ENCODE measurements at regions not wholly inside any gene's neighbourhood (a gene's known extent, or its start where the extent isn't known, plus 50 kb on each side); places are given as distances from the start of the nearest gene placed in this dataset.
"Not testable (repeated sequence)": the region's sequence is repeated elsewhere in the genome, so short reads cannot be mapped to it uniquely, and the experiment has no call there.

DNA sequence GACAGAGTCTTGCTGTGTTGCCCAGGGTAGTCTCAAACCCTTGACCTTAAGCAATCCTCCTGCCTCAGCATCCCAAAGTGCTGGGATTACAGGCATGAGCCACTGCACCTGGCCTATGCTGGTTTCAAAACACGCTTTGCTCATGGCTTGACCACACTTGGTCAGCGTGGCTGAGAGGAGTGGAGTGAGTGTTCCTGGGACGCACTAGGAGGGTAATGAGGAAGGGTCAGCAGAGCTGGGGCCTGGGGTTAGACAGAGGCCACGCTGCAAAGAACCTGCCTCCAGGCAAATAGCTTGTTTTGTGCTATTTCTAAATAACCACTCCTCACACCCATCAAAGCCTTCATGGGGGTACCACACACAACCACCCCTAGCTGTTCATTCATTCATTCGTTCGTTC is 77.9 kb upstream of the TOX2 start:
- DNase-seq: no peak

DNA sequence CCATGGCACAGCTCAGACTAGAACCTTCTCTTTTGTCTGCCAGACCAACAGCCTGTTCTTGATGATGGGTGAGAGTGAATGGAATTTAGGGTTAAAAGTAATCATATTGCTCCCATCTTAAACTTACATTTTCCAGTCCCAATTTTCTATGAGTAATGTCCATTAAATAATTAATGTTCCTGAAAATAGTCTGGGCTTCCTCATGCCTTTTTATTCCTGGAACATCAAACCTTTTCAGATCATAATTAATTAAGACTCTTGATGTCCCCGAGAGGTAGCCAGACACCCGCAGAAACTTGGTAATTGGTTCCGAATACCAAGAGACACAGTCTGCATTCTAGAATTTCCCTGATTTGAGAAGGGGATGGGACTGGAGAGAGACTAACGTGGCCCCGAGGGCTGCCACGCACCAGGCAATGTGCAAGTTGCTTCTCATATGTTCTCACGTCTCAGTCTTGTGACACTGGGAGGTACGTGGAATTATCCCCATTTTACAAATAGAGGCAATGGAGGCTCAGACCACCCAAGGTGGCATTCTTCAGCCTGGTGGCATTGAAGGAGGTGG is 78.6 kb upstream of the TOX2 start:
- no peak for DNase-seq

DNA sequence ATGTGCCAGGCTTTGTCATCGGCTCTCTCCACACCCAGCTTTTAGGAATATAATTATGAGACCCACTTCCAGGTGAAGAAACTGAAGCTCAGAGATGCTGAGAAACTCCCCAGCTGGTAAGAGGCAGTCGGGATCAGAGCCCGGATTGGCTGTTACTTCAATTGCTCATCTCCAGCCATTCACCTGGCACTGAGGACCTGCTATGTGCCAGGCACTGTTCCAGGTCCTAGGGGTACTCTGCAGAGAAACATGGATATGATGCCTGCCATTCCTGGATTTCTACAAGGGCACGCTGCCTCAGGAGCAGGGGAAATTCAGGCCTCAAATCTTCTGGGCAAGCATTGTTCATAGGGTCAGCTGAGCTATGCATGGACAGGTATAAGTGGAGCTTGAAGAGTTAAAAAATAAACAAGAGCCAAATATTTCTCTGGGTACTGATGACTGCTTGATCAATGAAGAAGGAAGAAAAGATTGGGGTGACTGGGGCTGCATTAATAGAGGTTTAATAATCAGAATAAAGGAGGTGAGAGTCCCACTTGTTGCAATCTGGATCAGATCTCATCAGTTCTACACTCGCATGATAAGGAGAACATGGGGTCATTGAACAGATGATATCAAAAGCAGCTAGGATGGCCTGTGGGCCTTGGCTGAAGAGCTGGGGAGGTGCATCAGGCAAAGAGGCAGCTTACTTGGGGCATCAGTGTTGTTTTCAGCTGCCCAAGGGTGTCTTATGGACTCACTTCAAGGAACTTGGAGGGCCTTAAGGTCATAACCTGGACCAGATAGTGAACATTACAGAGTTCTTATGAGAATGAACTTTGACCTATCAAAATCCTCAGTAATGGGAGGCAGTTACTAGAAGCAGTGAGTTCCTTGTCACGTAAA is 80.9 kb upstream of the TOX2 start:
- no peak for DNase-seq

DNA sequence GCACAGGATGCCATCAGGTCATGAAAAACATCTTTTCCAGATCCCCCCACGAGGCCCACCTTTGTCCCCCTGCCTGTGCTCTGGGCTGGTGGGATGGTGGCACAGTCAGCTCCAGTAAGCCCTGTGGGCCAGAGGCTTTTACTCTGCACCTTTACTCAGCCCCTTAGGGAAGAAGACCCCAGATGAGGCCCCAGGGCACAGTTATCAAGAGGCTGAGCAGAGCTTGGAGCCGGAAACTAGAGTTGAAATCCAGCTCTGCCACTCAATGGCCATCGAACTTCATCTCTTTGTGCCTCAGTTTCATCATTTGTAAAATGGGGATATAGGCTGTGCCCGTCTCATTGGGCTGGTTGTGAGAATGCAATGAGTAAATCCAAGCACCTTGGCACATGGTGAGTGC is 81.7 kb upstream of the TOX2 start:
- DNase-seq: no peak

DNA sequence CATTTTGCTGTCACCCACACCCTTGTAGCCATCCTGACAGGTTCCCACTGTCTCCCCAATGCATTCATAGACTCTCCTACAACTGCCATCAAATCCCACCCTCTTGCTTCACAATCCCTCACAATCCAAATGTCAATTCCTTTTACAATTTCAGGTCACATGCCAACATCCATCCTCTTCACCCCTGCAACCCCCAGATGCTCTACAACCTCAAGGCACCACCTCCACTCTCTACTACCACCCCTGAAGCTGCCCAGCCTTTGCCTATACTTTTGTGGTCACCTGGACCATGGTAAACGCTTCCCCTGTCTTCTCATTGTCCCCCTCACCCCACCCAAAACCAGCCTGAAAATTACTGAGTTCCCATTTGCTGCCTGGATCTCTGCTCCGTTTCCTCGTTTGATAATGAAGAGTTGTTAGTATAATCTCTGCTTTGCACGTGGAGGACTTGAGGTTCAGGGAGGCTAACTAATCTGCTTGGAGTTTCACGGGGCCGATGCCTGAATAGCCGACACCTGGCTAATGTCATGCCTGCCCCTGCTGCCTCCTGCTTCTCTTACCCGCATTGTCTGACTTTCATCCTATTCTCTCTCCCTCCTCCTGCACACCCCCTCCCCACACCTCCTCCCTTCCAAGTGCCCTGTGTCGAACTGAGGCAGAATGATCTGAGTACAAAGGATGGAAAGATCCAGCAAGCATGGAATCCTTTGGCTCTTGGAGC is 82.4 kb upstream of the TOX2 start:
- DNase-seq: no peak

DNA sequence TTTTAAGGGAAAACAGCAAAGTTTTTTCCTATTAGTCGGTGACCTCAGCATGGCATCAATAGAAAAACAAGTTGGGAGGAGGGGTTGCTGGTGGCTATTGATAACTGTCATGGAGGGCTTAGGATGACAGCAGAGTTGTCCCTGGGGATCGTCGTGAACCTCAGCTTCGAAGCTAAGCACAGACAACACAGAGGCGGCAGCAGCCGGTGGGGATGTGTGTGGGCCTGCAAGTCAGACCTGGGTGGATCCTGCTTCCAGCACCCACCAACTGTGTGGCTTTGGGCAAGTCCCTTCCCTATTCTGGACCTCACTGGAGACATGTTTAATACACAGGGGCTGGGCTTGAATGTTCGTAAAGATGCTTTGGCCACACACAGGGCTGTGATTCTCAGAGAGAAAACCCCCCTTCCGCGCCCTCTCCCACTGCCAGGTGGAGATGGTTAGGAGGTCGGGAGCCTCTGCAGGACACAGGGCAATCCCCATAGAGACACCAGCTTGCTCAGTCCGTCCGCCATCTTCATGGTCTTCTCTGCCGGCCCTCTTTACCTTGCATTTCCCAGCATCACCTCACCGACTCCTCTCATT is 83.1 kb upstream of the TOX2 start:
- no peak for DNase-seq

DNA sequence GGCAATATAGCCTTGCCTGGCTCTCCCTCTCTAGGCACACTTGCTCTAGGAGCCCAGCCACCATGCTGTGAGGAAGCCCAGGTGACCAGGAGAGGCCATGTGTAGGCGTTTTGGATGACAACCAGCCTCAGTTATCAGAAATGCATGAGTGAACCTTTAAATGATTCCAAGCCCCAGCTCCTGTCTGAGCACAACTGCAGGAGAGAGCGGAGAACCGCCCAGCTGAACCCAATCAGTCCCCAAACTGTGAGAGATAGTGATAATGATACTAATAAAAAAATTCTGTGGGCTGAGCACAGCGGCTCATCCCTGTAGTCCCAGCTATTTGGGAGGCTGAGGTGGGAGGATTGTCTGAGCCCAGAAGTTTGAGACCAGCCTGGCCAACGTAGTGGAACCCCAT is 83.8 kb upstream of the TOX2 start:
- no peak for DNase-seq

DNA sequence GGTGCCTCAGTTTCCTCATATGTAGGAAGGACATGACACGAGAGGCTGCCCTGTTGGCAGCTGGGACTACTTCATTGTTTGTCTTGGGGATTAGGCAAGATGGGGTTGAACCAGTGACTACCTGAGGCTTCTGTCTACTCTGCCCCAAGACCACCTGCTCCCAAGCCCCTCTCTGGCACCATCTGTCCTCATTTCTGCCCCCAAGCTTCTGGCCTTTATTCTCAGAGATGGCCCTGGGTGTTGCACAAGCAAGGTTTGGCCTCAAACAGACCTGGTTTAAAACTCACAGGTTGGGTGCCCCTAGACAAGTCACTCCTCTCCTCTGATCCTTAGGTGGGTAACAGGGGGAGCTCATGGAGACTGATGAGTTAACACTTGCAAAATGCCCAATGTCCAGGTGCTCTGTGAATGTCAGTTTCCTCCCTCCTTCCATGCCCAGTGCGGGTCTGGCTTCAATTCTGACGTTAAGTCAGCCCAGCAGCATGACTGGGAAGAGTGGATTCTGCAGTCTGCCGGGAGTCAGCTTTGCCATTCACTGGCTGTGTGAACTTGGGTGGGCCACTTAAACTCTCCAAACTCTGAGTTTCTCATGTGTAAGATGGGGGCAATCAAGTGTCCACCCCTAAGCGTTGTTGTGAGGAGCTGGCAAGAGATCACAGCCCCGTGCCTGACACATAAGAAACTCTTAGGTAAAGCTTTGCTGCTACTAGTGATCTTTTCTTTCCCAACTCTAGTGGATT is 84.5 kb upstream of the TOX2 start:
- no peak for DNase-seq

DNA sequence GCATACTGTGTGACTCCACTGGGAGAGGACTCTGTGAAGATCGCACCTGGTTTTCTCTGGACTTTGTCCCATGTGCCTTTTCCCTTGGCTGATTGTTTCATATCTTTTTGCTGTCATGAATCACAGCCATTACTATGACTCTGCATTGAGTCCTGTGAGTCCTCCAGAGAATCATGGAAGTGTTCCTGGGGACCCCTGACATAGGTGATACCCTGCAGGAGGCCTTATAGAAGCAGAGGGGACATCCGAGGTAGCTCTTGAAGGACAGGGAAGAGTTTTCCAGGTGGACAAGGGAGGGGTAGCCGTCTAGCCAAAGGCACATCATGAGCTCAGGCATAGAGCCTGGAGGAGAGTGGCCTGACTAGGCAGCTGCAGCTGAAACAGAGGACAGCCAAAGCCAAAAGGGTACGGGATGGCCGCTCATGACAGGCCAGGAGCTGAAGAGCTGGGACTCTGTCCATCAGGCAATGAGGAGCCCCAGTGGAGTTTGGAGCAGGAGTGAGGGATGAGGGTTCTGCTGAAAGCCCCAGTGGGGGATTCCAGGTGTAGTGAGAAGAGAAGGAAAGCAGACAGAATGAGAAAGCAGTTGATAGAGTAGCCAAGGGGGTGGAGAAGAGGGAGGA is 86.6 kb upstream of the TOX2 start:
- no peak for DNase-seq

DNA sequence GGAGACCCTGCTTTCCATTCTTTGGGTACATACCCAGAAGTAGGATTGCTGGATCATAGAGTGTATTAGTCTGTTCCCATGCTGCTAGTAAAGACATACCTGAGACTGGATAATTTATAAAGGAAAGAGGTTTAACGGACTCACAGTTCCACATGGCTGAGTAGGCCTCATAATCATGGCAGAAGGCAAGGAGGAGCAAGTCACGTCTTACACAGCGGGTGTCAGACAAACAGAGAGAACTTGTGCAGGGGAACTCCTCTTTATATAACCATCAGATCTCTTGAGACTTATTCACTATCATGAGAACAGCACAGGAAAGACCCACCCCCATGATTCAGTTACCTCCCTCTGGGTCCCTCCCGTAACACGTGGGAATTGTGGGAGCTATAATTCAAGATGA is 87.7 kb upstream of the TOX2 start:
- DNase-seq: not testable (repeated sequence)

DNA sequence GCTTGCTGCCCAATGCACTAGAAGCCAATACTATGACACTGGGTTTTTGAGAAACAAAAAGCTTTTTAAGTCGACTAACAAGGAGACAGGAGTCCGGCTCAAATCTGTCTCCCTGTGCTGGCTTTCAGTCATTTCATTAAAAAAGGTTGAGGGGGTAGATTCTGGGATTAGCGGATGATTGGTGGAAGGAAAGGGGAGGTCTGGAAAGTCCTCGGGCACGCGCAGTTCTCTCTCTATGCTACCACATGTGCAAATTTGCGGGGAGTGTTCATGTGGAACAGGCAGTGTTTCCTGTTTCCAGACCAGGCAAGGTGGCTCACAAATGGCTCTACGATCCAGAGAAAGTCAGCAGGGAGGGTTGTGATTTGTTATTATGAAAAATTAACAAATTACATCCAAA is 89.1 kb upstream of the TOX2 start:
- no peak for DNase-seq

DNA sequence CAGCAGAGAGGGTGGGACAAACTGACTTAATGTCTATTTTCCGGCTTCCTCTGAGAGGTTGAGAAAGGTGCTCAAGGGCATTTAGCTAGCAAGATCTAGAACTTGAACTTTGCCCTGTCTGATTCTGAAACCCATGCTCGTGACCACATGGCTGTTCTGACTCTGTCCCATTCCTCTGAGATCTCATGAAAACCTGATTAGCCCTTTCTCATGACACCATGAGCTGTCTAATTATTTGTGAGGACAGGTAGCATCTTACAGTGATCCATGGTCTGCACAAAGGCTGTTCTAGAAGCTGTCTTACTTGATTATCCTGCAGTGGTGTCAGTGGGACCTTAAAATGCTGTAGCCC is 89.6 kb upstream of the TOX2 start:
- no peak for DNase-seq

DNA sequence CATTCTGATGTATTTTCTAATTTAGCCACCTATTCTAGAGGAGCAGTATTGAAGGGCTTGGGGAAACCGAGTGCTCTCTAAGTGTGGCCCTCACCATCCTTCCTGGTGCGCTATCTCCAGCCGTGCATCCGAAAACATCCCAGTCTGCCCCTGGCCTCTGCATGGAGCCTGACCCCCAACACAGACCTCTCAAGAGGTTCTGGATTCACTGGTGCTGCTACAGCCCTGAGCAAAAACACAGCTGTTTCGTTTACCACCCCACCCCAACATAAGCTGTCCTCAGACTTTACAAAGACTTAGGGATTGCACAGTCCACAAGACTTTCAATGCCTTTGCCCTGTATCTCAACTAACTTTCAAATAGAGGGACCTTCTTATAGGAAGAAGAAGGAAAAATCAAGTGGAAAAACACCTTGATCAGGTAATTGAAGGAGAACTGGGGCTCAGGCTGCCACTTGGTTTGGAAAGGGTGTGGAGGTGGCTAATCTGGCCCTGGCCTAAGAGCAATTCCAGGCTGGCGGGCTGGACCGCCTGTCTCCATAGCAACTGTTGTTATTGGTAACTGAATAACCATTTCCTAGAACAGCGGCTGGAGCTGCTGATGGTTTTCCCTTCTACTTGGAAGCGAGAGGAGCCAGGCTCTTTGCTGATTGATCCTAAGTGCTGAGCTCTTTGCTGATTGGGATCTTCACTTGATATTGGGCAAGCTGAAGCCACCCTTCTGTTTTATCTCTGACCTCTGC is 90.2 kb upstream of the TOX2 start:
- DNase-seq: no peak

DNA sequence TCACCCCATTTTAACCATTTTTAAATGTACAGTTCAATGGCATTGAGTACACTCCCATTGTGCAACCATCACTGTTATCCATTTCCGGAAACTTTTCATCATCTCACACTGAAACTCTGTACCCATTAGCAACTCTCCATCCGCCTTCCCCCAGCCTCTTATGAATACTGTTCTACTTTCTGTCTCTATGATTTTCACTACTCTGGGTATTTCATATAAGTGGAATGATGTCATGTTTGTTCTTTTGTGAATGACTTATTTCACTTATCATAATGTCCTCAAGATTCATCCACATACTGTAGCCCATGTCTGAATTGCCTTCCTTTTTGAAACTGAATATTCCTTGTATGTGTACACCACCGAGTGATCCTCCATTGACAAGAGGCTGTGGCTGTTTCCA is 92.9 kb upstream of the TOX2 start:
- DNase-seq: no peak

DNA sequence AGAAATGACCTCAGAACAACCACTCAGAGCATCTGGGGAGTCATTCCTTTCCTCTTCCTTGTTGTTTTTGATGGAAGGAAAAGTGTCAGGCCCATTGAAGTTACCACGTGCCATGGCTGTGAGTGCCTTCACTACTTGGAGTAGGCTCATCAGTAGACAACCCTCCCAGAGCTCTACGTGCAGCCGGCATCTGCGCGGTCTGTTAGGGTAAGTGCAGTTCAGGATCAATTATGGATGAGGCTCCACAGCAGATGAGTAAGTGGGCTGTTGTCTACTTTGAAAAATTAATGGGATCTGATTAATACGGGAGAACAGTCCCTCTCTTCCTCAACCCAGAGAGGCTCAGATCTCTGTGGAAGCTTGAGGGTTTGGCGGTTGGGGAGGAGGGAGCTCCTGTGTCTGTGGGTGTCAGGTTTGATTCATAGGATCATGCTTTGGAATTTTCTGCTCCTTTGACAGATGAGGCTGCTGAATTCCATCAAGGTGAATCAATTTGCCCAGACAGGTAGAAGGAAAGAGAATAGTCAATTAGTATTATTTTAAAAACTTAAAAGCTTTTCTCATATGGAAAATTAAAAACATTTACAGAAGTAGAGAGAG is 93.8 kb upstream of the TOX2 start:
- no peak for DNase-seq

DNA sequence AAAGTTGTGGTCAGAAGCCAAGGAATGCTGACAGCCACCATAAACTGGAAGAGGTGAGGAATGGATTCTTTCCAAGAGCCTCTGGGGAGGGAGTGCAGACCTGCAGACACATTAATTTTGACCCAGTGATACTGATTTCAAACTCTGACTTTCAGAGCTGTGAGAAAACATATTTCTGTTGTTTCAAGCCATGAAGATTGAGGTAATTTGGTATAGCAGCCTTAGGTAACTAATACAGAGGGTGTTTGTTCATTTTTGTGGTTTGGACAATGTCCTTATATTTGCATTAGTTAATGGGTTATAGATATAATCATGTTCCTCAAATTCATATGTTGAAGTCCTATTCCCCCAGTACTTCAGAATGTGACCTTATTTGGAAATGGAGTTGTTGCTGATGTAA is 85.4 kb upstream of the GTSF1L start:
- no peak for DNase-seq

DNA sequence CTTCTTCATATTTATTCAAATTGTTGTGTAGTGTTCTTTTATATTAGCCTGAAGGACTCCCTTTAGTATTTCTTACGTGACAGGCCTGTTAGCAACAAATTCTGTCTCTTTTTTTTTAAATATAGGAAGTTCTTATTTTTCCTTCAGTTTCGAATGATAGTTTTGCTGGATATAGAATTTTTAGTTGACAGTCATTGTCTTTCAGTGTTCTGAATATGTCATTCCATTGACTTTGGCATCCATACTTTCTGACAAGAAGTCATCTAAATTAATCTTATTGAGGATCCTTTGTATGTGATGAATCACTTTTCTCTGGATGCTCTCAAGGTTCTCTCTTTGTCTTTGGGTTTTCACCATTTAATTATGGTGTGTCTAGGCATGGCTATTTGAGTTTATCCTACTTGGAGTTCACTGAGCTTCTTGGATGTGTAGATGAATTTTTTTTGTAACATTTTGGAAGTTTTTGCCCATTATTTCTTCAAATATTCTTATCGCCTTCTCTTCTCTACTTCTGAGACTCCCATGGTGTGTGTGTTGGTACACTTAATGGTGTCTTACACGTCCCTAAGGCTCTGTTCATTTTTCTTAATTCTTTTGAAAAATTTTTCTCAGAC is 82.5 kb upstream of the GTSF1L start:
- DNase-seq: no peak

DNA sequence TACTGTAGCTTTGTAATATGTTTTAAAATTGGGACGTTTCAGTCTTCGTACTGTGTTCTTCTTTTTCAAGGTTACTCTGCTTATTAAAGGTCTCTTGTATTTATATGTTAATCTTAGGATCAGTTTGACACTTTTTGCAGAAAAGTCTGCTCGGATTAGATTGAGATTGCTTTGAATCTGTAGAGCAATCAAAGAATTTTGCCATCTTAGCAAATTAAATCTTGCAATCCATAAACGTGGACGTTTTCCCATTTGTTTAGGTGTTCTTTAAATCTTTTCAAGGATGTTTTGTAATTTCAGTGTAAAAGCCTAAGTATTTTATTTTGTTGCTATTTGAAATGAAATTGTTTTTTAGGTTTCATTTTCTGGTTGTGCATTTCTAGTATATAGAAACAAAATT is 78.0 kb upstream of the GTSF1L start:
- DNase-seq: no peak

DNA sequence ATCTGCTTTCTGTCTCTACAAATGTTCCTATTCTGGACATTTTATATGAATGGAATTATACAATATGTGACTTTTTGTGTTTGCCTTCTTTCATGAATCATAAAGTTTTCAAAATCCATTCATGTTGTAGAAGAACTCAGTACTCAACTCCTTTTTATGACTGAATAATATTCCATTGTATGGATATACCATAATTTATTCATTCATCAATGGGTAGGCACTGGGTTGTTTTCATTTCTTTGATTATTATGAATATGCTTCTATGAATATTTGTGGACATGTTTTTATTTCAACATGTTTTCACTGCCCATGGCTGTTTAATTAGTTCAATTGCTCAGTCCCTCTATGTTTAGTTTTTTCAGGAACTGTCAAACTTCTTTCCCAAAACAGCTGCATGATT is 76.5 kb upstream of the GTSF1L start:
- DNase-seq: no peak

DNA sequence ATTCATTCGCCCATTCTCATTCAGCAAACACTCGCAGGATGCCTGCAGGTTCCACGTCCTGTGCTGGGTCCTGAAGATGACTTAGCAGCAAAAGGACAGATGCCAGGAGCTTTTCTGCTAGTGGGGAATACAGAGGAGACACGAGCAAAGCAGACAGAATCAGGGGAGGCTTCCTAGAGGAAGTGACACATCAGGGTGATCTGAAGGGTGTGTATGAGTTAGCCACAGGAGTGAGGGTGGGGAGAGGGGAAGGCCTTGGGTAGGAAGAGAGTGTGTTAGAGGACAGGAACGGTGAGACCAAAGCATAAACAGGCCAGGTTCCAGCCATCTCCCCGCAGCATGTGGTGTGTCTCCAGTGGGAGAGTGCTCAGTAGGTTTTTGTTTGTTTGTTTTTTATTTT is 73.4 kb upstream of the GTSF1L start:
- no peak for DNase-seq

DNA sequence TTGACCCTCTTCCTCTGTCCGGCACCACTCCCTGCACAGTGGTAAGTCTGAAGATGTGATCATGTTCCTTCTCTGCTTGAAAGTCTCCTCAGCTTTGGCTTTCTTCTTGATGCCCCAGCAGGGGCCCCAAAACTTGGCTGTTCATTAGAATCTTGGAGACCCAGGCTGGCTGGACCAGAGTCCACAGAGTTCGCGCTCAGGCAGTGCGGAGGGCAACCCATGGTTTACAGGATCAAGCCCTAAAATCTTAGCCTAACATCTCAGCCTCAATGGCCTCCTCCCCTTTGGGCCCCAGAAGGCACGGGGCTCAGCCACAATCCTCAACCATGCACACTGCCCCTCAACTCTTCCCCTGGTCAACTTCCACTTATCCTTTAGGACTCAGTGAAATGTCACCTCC is 72.9 kb upstream of the GTSF1L start:
- no peak for DNase-seq

Data from CD4-positive, alpha-beta T cell treated with Interleukin-15 for 1 hour (primary cell).